ENCODE measurements at regions not wholly inside any gene's neighbourhood (a gene's known extent, or its start where the extent isn't known, plus 50 kb on each side); places are given as distances from the start of the nearest gene placed in this dataset.

DNA sequence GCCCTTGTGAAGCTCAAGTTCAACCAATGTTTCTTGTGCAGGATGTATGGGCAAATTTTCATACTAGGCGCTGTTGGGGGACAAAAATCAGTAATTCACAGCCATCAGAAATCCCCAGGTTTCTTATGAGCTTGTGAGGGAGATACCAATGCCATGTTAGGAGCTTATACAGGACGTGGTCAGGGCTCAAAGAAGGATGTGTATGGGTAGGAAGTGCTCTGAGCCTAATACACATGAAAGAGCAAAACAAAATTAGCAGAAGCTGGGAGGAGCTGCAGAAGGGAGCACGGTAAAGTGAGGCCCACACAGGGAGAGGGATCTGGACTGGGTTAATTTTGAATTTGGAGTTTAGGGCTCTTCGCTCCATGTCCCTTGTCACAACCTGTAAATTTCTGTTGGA is 114.6 kb upstream of the MAP3K1 start:
- no peak overlapping the region for H3K9ac ChIP-seq (ENCODE audit: low read length)
- no peaks in the 10 kb centered on the region for H3K27me3 ChIP-seq (ENCODE audit: control insufficient read depth, insufficient read depth, low read length)
- no peak overlapping the region for H3K27ac ChIP-seq (ENCODE audit: low read length)
- H3K9me3 ChIP-seq (ENCODE audit: control insufficient read depth, low read depth, low read length), result no peaks in the 10 kb centered on the region
- H3K4me3 ChIP-seq (ENCODE audit: low read length), result no peak overlapping the region
- H3K36me3 ChIP-seq (ENCODE audit: control insufficient read depth, low read depth, low read length), result no peaks in the 10 kb centered on the region
- peaks cover 22% of the 10 kb centered on the region for H3K4me1 ChIP-seq (ENCODE audit: control insufficient read depth, low read depth, low read length)

DNA sequence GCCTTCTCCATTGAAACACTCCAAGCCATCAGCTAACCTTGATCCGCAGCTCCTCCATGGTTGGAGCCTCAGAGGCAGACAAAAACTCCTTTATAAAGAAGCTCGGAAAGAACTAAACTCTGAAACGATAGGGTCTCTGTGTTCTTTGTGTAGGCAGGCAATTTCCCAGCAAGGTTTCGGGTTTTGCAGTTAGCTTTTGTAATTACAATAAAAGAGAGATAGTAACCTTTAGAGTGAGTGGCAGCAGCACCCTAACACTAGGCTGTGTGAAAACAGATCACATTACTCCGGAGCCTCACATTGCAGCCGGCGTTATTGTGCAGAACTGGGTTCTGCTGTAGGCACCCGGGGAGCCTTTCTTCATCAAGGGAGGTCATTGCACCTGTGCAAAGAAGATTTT is 115.8 kb upstream of the MAP3K1 start:
- Histone ChIP-seq H3K27ac (ENCODE audit: low read length) (no peak overlapping the region), H3K9ac (ENCODE audit: low read length) (no peak overlapping the region), H3K9me3 (ENCODE audit: control insufficient read depth, low read depth, low read length) (no peaks in the 10 kb centered on the region), H3K36me3 (ENCODE audit: control insufficient read depth, low read depth, low read length) (no peaks in the 10 kb centered on the region), H3K4me1 (ENCODE audit: control insufficient read depth, low read depth, low read length) (peaks cover 22% of the 10 kb centered on the region), H3K27me3 (ENCODE audit: control insufficient read depth, insufficient read depth, low read length) (no peaks in the 10 kb centered on the region), H3K4me3 (ENCODE audit: low read length) (no peak overlapping the region)

DNA sequence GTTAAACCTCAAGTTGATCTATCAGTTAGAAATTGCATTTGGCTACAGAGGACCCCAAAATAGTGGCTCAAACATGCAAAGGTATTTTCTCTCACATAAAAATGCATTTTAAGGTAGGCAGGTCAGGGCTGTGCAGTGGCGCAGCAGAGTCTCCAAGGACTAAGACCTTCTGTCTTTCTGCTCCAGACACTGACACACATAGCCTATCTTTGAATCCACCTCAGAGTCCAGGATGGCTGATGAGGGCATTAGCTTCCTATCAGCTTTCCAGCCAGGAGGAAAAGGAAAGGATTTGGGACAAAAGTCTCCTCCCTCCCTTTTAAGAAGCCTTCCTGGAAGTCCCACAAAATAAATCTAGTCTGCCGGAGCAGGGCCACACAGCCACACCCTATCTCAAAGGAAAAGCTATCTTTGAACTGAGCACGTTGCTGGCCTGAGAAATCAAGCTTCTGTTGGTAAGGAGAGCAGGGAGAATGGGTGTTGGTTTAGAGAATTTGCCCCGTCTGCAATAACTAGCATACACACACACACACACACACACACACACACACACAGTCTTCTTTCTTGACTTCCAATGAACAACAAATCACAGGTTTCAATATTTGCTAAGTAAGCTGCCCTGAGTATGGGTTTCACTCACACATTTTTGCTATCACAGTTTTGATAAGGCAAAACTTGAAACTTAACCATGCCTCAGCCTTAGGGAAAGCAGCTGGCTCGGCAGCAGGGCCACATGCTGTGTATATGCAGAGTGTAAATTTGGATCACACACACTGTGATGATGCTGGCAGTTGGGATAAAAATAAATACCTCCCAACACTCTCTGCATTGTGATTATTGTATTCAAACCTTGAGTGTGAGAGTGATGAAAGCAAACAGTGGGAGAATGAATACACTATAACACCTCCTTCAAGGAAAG is 116.6 kb upstream of the MAP3K1 start:
- Histone ChIP-seq H3K27ac (ENCODE audit: low read length) (no peak overlapping the region), H3K9ac (ENCODE audit: low read length) (no peak overlapping the region), H3K9me3 (ENCODE audit: control insufficient read depth, low read depth, low read length) (no peaks in the 10 kb centered on the region), H3K36me3 (ENCODE audit: control insufficient read depth, low read depth, low read length) (no peaks in the 10 kb centered on the region), H3K27me3 (ENCODE audit: control insufficient read depth, insufficient read depth, low read length) (no peaks in the 10 kb centered on the region), H3K4me3 (ENCODE audit: low read length) (no peak overlapping the region), H3K4me1 (ENCODE audit: control insufficient read depth, low read depth, low read length) (peaks cover 22% of the 10 kb centered on the region)

DNA sequence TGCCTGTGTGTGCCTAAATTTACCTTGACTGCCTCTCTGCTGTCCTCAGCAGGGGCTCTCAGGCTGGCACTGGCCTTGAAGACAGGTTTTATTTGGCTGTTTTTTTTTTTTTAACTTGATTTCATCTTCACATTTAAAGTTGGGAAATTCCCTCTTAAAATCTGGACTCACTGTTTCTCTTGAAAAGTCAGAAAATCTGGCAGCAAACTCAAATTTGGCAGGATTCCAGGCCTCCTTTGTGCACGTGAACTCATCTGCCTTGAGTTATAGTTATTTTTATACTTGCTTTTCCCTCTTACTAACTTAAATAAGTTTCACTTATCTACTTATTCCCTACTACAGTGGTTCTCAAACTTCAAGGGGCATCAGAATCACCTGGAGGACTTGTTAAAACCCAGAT is 118.4 kb upstream of the MAP3K1 start:
- no peaks in the 10 kb centered on the region for H3K9me3 ChIP-seq (ENCODE audit: control insufficient read depth, low read depth, low read length)
- no peak overlapping the region for H3K9ac ChIP-seq (ENCODE audit: low read length)
- H3K27me3 ChIP-seq (ENCODE audit: control insufficient read depth, insufficient read depth, low read length), result no peaks in the 10 kb centered on the region
- H3K27ac ChIP-seq (ENCODE audit: low read length), result no peak overlapping the region
- H3K4me1 ChIP-seq (ENCODE audit: control insufficient read depth, low read depth, low read length), result peaks cover 22% of the 10 kb centered on the region
- H3K4me3 ChIP-seq (ENCODE audit: low read length), result no peak overlapping the region
- H3K36me3 ChIP-seq (ENCODE audit: control insufficient read depth, low read depth, low read length), result no peaks in the 10 kb centered on the region

DNA sequence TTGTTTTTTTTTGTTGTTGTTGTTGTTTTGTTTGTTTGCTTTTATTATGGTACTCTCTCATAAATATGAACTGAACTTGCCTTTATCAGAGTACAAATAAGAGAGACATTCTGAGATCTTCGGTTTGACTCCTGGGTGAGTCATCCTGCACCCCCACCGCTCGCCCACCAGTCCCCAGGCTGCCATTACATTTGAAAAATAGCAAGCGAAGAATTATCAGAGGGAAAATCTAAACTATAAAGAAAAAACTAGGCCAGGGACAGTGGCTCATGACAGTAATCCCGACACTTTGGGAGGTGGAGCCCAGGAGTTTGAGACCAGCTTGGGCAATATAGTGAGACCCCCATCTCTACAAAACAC is 122.1 kb upstream of the MAP3K1 start:
- no peak overlapping the region for H3K9ac ChIP-seq (ENCODE audit: low read length)
- H3K4me1 ChIP-seq (ENCODE audit: control insufficient read depth, low read depth, low read length), result peaks cover under 1% of the 10 kb centered on the region
- no peak overlapping the region for H3K27ac ChIP-seq (ENCODE audit: low read length)
- H3K9me3 ChIP-seq (ENCODE audit: control insufficient read depth, low read depth, low read length), result no peaks in the 10 kb centered on the region
- H3K27me3 ChIP-seq (ENCODE audit: control insufficient read depth, insufficient read depth, low read length), result no peaks in the 10 kb centered on the region
- H3K4me3 ChIP-seq (ENCODE audit: low read length), result no peak overlapping the region
- no peaks in the 10 kb centered on the region for H3K36me3 ChIP-seq (ENCODE audit: control insufficient read depth, low read depth, low read length)

DNA sequence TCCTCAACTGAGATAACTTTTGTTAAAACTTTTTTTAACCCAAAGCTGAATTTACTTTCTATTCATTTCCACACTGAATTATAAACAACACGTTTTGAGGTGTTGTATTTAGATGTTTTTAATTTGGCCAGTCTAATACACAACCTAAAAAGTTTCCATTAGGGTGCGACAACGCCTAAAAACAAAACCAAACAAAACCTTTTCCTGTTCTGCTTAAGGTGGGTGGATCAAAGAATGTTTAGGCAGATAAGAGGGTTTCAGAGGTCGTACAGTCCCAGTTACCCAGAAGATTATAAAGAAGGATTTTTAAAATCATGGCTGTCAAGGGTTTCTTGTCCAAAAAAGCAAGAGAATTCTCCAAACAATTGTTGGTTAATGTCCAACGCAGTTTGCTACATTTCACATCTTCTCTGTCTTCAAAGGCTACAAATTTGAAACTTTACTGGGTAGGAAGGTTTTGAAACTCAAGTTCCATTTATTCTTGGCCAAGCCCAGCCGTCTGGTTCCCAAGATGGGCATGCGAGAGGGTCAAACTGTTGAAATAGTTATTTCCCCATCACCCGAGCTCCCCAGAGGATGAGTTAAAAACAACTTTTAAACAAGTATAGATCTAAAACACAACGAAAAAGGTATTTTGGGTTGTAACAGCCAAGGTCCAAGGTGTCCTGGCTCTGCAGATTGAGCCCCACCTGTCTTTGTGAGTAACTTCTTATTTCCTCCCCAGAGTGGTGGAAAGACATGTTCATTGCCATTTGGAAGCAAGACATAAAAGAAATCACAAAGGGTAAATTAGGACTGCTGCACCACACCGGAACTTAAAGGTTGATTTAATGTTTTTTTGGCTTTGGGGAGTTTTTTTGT is 122.8 kb upstream of the MAP3K1 start:
- H3K36me3 ChIP-seq (ENCODE audit: control insufficient read depth, low read depth, low read length), result no peaks in the 10 kb centered on the region
- no peak overlapping the region for H3K4me3 ChIP-seq (ENCODE audit: low read length)
- no peaks in the 10 kb centered on the region for H3K27me3 ChIP-seq (ENCODE audit: control insufficient read depth, insufficient read depth, low read length)
- no peak overlapping the region for H3K9ac ChIP-seq (ENCODE audit: low read length)
- no peaks in the 10 kb centered on the region for H3K4me1 ChIP-seq (ENCODE audit: control insufficient read depth, low read depth, low read length)
- H3K27ac ChIP-seq (ENCODE audit: low read length), result no peak overlapping the region
- H3K9me3 ChIP-seq (ENCODE audit: control insufficient read depth, low read depth, low read length), result no peaks in the 10 kb centered on the region

DNA sequence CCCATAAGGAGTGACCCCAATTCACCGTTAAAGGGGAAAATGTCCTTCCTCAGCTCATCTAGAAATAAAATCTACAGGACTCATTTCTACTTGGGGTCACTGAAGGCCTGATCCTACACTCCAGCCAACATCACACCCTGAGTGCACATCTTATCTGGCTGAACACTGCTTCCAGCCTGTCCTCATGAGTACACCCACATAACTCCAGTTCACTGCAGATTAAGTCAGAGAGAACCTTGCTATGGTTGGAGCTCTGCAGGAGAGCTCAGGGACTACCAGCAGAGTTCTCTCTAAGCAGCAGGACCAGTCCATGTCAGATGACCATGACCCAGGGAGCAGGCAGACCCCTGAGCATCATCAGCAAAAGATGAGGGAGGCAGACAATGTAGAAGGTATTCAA is 126.9 kb upstream of the MAP3K1 start:
- no peak overlapping the region for H3K27ac ChIP-seq (ENCODE audit: low read length)
- no peaks in the 10 kb centered on the region for H3K4me1 ChIP-seq (ENCODE audit: control insufficient read depth, low read depth, low read length)
- H3K4me3 ChIP-seq (ENCODE audit: low read length), result no peak overlapping the region
- no peak overlapping the region for H3K9ac ChIP-seq (ENCODE audit: low read length)
- no peaks in the 10 kb centered on the region for H3K9me3 ChIP-seq (ENCODE audit: control insufficient read depth, low read depth, low read length)
- no peaks in the 10 kb centered on the region for H3K36me3 ChIP-seq (ENCODE audit: control insufficient read depth, low read depth, low read length)
- H3K27me3 ChIP-seq (ENCODE audit: control insufficient read depth, insufficient read depth, low read length), result no peaks in the 10 kb centered on the region

DNA sequence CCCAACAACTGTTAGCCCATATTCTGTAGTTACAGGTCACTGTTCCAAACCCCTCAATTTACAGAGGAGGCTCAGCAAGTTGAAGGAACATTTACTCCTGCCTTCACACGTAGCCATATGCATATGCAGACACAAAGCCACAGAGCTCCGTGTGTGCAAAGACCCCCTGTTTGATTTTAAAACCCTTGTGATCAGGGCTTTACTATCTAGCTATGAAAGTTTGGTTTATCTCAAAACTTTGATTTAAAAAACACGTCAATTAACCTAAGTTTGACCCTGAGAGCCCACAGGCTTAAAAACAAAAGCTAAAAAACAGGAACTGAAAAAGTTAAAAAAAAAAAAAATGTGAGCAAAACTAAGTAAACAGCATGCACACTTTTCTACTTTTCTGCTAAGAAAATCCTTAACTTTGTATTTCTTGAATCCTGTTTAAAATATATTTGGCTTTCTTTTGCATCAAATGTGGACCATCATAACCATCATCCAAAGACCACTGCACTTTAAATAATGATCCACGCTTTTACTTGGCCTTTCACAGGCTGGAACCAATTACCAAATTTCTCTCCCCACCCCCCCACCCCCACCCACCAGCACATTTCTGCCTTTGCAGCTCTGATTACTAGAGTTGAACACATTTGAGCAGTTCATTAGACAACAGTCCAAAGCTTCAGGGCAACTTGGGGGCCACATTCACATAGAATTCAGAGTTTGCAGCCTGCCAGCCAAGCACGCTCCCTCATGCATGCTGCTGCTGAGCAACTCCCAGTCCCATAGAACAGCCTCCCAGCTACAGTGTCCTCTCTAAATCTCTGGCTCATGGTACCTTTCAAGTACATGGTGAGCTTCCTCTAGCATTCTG is 128.8 kb upstream of the MAP3K1 start:
- Histone ChIP-seq H3K9ac (ENCODE audit: low read length) (no peak overlapping the region), H3K9me3 (ENCODE audit: control insufficient read depth, low read depth, low read length) (no peaks in the 10 kb centered on the region), H3K27me3 (ENCODE audit: control insufficient read depth, insufficient read depth, low read length) (no peaks in the 10 kb centered on the region), H3K4me3 (ENCODE audit: low read length) (no peak overlapping the region), H3K36me3 (ENCODE audit: control insufficient read depth, low read depth, low read length) (no peaks in the 10 kb centered on the region), H3K27ac (ENCODE audit: low read length) (no peak overlapping the region), H3K4me1 (ENCODE audit: control insufficient read depth, low read depth, low read length) (no peaks in the 10 kb centered on the region)

DNA sequence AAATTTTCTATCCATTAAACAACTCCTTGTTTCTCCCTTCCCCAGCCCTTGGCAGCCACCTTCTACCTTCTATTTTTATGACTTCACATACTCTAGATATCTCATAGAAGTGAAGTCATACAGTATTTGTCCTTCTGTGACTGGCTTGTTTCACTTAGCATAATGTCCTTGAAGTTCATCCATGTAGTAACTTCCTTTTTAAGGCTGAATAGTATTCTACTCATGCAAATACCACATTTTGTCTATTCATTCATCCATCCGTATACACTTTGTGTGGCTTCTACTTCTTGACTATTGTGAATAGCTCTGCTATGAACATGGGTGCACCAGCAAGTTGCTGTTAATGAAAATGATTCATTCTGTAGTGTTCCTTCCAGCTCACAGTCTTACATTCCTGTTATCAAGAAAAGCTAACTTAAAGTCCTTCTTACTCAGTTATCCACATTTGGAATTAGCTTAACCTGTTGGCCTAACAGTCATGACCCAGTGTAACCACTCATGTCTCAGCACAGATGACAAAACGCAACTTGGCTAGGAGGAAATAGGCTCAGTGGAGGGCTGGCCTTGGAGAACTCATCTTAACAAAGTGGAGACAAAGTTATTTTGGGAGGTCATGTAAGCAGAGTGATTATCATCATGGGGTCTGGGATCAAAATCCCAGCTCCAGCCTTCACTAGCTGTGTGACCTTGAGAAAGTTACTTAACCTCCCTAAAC is 129.7 kb upstream of the MAP3K1 start:
- Histone ChIP-seq H3K27ac (ENCODE audit: low read length) (no peak overlapping the region), H3K36me3 (ENCODE audit: control insufficient read depth, low read depth, low read length) (no peaks in the 10 kb centered on the region), H3K9ac (ENCODE audit: low read length) (no peak overlapping the region), H3K4me1 (ENCODE audit: control insufficient read depth, low read depth, low read length) (no peaks in the 10 kb centered on the region), H3K27me3 (ENCODE audit: control insufficient read depth, insufficient read depth, low read length) (no peaks in the 10 kb centered on the region), H3K9me3 (ENCODE audit: control insufficient read depth, low read depth, low read length) (no peaks in the 10 kb centered on the region), H3K4me3 (ENCODE audit: low read length) (no peak overlapping the region)

DNA sequence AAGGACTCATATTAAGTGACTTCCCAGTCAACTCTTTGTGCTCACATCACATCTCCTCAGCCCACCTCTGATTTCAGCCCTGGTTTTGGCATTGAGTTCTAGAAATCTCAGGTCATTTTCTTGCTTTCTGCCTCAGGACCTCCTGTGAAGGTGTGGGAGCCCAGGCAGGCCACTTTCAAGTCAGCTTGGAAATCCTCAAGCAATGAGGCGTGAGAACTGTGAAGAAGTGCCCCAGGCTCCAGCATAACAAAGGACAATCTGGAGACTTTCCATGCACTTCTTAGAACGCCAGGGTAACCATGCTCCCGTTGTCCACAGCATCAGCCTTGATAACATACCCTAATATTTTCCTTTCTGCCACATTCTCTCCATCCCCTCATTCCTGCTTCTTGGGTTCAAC is 131.2 kb upstream of the MAP3K1 start:
- no peaks in the 10 kb centered on the region for H3K27me3 ChIP-seq (ENCODE audit: control insufficient read depth, insufficient read depth, low read length)
- no peak overlapping the region for H3K27ac ChIP-seq (ENCODE audit: low read length)
- no peak overlapping the region for H3K9ac ChIP-seq (ENCODE audit: low read length)
- no peaks in the 10 kb centered on the region for H3K4me1 ChIP-seq (ENCODE audit: control insufficient read depth, low read depth, low read length)
- H3K9me3 ChIP-seq (ENCODE audit: control insufficient read depth, low read depth, low read length), result no peaks in the 10 kb centered on the region
- no peak overlapping the region for H3K4me3 ChIP-seq (ENCODE audit: low read length)
- H3K36me3 ChIP-seq (ENCODE audit: control insufficient read depth, low read depth, low read length), result no peaks in the 10 kb centered on the region

DNA sequence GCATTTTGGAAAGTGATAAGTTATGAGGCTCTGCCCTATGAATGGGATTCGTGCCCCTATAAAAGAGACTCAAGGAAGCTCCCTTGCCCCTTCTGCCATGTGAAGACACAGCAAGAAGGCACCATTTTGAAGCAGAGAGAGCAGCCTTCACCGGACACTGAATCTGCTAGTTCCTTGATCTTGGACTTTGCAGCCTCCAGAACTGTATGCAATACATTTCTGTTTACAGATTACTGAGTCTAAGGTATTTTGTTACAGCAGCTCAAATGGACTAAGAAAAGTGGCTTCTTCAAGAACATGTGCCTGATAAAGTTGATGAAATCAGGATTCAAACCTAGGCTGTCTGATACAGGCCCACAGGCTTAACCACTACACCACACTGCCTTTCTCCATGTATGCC is 131.6 kb upstream of the MAP3K1 start:
- Histone ChIP-seq H3K36me3 (ENCODE audit: control insufficient read depth, low read depth, low read length) (no peaks in the 10 kb centered on the region), H3K27me3 (ENCODE audit: control insufficient read depth, insufficient read depth, low read length) (no peaks in the 10 kb centered on the region), H3K9me3 (ENCODE audit: control insufficient read depth, low read depth, low read length) (no peaks in the 10 kb centered on the region), H3K9ac (ENCODE audit: low read length) (no peak overlapping the region), H3K4me1 (ENCODE audit: control insufficient read depth, low read depth, low read length) (no peaks in the 10 kb centered on the region), H3K27ac (ENCODE audit: low read length) (no peak overlapping the region), H3K4me3 (ENCODE audit: low read length) (no peak overlapping the region)

All from iPS-18a (cell line).